GM12878 (cell line): ENCODE measurements at regions not wholly inside any gene's neighbourhood (a gene's known extent, or its start where the extent isn't known, plus 50 kb on each side); places are given as distances from the start of the nearest gene placed in this dataset.

Source experiments
- ATF7 ChIP-seq: fragments of 450-650 bp; IDR thresholded peaks from 2 replicates; pipeline ENCODE4 v1.6.1; 2016; ENCODE audit warnings: low read depth, mild to moderate bottlenecking
- FOXM1 ChIP-seq: IDR thresholded peaks from 2 replicates; pipeline ENCODE4 v1.6.1; 2012; ENCODE audit warnings: low read depth, mild to moderate bottlenecking, inconsistent platforms, low read length, moderate library complexity
- HSF1 ChIP-seq: fragments of 150-350 bp; IDR thresholded peaks from 2 replicates; pipeline ENCODE4 v1.6.1; 2014; ENCODE audit warnings: mild to moderate bottlenecking, low read depth, low read length
- MYC ChIP-seq: IDR thresholded peaks from 2 replicates; pipeline ENCODE4 v1.6.1; 2011; ENCODE audit warnings: mild to moderate bottlenecking, low read length, moderate library complexity, inconsistent platforms; ENCODE audit not compliant: insufficient read depth, insufficient replicate concordance, insufficient read length, severe bottlenecking
- NFYA ChIP-seq: IDR thresholded peaks from 2 replicates; pipeline ENCODE4 v1.6.1; 2011; ENCODE audit warnings: low read depth, mild to moderate bottlenecking, low read length, improper control_type of control experiment, borderline replicate concordance
- NR2C1 ChIP-seq: fragments of 450-650 bp; IDR thresholded peaks from 2 replicates; pipeline ENCODE4 v1.6.1; 2017; ENCODE audit warnings: antibody characterized with exemption, mild to moderate bottlenecking, moderate library complexity
- SPI1 ChIP-seq: IDR thresholded peaks from 2 replicates; pipeline ENCODE4 v1.6.1; 2011; ENCODE audit warnings: low read depth, mild to moderate bottlenecking, low read length, moderate library complexity, borderline replicate concordance; ENCODE audit not compliant: insufficient read depth
- ZNF592 ChIP-seq: fragments of 450-650 bp; IDR thresholded peaks from 2 replicates; pipeline ENCODE4 v1.6.1; 2017; ENCODE audit warnings: mild to moderate bottlenecking, moderate library complexity

- TF ChIP-seq ZNF592 (no peak), FOXM1 (no peak), ATF7 (no peak), MYC (no peak), NR2C1 (no peak), SPI1 (no peak), HSF1 (no peak), NFYA (no peak)
Measured at GRCh38 chr7:49093218-49093617, 168.9 kb downstream of the CDC14C start (continued).
